ENCODE measurements at regions not wholly inside any gene's neighbourhood (a gene's known extent, or its start where the extent isn't known, plus 50 kb on each side); places are given as distances from the start of the nearest gene placed in this dataset.

DNA sequence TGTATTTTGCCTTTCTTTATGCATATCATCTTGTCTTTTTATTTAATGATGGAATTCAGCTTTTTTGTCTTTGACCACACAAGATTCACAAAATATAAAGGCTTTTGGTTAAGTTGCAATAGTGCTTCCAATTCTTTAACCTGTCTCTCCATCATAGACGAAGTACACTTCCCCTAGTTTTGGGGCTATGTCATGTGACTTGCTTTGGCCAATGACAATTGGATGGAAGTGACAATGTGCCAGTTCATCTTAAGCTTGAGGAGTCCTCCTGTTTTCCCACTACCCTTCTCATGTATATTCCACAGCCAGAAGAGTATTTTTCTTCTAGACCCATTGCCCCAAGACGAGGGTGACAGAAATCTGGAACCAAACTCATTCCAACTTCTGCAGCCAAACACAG lies 419.6 kb upstream of the BRINP3 start:
- Histone ChIP-seq H4K20me1 (ENCODE audit: low read depth) (no peaks in the 10 kb centered on the region), H3K27me3 (no peaks in the 10 kb centered on the region), H3K27ac (no peak overlapping the region), H3F3A (ENCODE audit: low read depth) (no peaks in the 10 kb centered on the region), H3K36me3 (no peaks in the 10 kb centered on the region), H3K4me2 (no peak overlapping the region), H3K9me3 (ENCODE audit: low read depth) (no peaks in the 10 kb centered on the region), H3K4me3 (no peak overlapping the region), H3K9ac (no peak overlapping the region), H2AFZ (replicated peaks) (no peak overlapping the region), H3K79me2 (ENCODE audit: low read depth) (no peaks in the 10 kb centered on the region), H3K4me1 (no peaks in the 10 kb centered on the region)
- Mint-ChIP-seq H3K36me3 (no peaks in the 10 kb centered on the region), H3K27me3 (ENCODE audit: insufficient read depth, low read depth) (no peaks in the 10 kb centered on the region), H3K4me1 (peaks cover 8% of the 10 kb centered on the region), H3K27ac (no peak overlapping the region), H3K9me3 (no peaks in the 10 kb centered on the region), H3K4me3 (no peak overlapping the region)
- no peak for DNase-seq (ENCODE audit: low spot score)
- TF ChIP-seq EZH2phosphoT487 (IDR thresholded peaks at IDR 0.05) (no peak), EZH2 (IDR thresholded peaks at IDR 0.05) (no peak)
- TF ChIP-seq, protein P1, sequence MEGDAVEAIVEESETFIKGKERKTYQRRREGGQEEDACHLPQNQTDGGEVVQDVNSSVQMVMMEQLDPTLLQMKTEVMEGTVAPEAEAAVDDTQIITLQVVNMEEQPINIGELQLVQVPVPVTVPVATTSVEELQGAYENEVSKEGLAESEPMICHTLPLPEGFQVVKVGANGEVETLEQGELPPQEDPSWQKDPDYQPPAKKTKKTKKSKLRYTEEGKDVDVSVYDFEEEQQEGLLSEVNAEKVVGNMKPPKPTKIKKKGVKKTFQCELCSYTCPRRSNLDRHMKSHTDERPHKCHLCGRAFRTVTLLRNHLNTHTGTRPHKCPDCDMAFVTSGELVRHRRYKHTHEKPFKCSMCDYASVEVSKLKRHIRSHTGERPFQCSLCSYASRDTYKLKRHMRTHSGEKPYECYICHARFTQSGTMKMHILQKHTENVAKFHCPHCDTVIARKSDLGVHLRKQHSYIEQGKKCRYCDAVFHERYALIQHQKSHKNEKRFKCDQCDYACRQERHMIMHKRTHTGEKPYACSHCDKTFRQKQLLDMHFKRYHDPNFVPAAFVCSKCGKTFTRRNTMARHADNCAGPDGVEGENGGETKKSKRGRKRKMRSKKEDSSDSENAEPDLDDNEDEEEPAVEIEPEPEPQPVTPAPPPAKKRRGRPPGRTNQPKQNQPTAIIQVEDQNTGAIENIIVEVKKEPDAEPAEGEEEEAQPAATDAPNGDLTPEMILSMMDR (IDR thresholded peaks at IDR 0.05), result no peak

DNA sequence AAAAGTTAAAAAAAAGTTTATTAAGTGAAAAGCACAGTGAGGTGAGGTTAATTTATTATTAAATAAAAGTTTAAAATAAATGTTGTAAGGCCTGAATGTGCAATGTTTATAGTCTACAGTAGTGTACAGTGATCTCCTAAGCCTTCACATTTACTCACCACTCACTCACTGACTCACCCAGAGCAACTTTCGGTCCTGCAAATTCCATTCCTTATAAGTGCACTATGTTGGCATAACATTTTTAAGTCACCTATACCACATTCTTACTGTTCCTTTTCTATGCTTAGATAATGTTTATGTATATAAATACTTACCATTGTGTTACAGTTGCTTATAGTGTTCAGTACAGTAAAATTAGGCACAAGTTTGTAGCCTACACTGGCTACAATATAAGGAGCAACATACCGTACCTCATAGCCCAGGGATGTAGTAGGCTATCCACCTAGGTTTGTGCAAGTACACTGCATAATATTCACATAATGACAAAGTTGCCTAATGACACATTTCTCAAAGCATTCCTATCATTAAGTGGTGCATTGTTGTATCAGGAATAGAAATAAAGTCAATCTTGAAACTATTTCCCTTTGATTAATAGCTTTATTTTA lies 426.5 kb upstream of the BRINP3 start:
- H3K4me3 ChIP-seq, result no peak overlapping the region
- Mint-ChIP-seq H3K9me3 (no peaks in the 10 kb centered on the region), H3K27ac (no peak overlapping the region), H3K4me1 (no peaks in the 10 kb centered on the region), H3K36me3 (no peaks in the 10 kb centered on the region), H3K27me3 (ENCODE audit: insufficient read depth, low read depth) (no peaks in the 10 kb centered on the region), H3K4me3 (no peak overlapping the region)
- H2AFZ ChIP-seq (replicated peaks), result no peak overlapping the region
- no peak for TF ChIP-seq EZH2 (IDR thresholded peaks at IDR 0.05)
- H3K4me1 ChIP-seq, result no peaks in the 10 kb centered on the region
- no peak overlapping the region for H3K4me2 ChIP-seq
- H3K27me3 ChIP-seq, result no peaks in the 10 kb centered on the region
- no peaks in the 10 kb centered on the region for H3K9me3 ChIP-seq (ENCODE audit: low read depth)
- no peaks in the 10 kb centered on the region for H3K36me3 ChIP-seq
- H3F3A ChIP-seq (ENCODE audit: low read depth), result no peaks in the 10 kb centered on the region
- no peaks in the 10 kb centered on the region for H4K20me1 ChIP-seq (ENCODE audit: low read depth)
- no peak for DNase-seq (ENCODE audit: low spot score)
- H3K79me2 ChIP-seq (ENCODE audit: low read depth), result no peaks in the 10 kb centered on the region
- no peak overlapping the region for H3K27ac ChIP-seq
- H3K9ac ChIP-seq, result no peak overlapping the region

DNA sequence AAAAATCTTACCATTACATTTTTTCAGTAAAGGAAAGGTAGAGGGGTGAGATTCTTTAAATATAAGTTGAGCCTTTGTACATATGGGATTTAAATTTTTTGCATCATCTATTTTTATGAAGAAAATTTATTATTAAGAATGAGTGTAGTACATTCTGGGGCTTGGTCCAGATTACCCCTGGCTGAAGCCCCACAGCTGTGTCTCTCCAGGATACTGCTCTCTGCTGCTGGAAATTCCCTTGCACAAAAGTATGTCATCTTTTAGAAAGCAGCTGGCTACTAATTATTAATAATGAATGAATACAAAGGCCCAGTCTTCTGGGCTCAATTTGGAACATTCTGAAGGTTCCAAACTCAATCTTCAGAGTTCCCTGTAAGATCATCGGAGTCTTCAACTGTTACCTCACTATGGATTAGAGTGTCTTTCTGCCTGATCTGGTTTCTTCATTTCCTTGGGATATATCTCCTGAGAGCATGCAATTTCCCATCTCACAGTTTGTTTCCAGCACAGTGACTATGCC lies 428.6 kb upstream of the BRINP3 start:
- Mint-ChIP-seq H3K4me3 (no peak overlapping the region), H3K27me3 (ENCODE audit: insufficient read depth, low read depth) (no peaks in the 10 kb centered on the region), H3K4me1 (no peaks in the 10 kb centered on the region), H3K9me3 (no peaks in the 10 kb centered on the region), H3K36me3 (no peaks in the 10 kb centered on the region), H3K27ac (no peak overlapping the region)
- Histone ChIP-seq H3K9ac (no peak overlapping the region), H3K4me1 (no peaks in the 10 kb centered on the region), H3K27me3 (no peaks in the 10 kb centered on the region), H2AFZ (replicated peaks) (no peak overlapping the region), H3K9me3 (ENCODE audit: low read depth) (no peaks in the 10 kb centered on the region), H3F3A (ENCODE audit: low read depth) (no peaks in the 10 kb centered on the region), H4K20me1 (ENCODE audit: low read depth) (no peaks in the 10 kb centered on the region), H3K4me3 (no peak overlapping the region), H3K36me3 (no peaks in the 10 kb centered on the region), H3K27ac (no peak overlapping the region), H3K4me2 (no peak overlapping the region), H3K79me2 (ENCODE audit: low read depth) (no peaks in the 10 kb centered on the region)
- TF ChIP-seq EZH2 (IDR thresholded peaks at IDR 0.05) (no peak), EZH2phosphoT487 (IDR thresholded peaks at IDR 0.05) (no peak)
- TF ChIP-seq, protein P1 (IDR thresholded peaks at IDR 0.05), result no peak
- no peak for DNase-seq (ENCODE audit: low spot score)

DNA sequence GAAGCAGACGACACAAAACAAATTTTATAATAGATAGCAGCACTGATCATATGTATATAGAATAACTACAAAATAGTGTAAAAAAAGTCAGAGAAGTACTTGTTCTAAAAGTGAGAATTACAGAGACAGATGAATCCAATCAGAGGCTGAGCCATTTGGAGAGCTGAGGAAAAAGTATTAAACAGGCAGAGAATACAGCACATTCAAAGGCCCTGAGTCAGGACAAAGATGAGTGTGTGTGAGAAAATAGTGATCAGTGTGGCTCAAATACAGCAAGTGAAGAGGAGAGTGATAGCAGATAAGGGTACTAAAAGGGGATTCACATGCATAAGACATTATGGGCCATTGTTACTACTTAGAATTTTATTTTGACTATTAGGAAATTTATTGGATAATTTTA lies 430.6 kb upstream of the BRINP3 start:
- Mint-ChIP-seq H3K9me3 (no peaks in the 10 kb centered on the region), H3K36me3 (no peaks in the 10 kb centered on the region), H3K4me3 (no peak overlapping the region), H3K4me1 (no peaks in the 10 kb centered on the region), H3K27me3 (ENCODE audit: insufficient read depth, low read depth) (no peaks in the 10 kb centered on the region), H3K27ac (no peak overlapping the region)
- Histone ChIP-seq H3K4me3 (no peak overlapping the region), H3K4me2 (no peak overlapping the region), H3K9ac (no peak overlapping the region), H3K27ac (no peak overlapping the region), H3F3A (ENCODE audit: low read depth) (no peaks in the 10 kb centered on the region), H3K27me3 (no peaks in the 10 kb centered on the region), H3K36me3 (no peaks in the 10 kb centered on the region), H3K9me3 (ENCODE audit: low read depth) (no peaks in the 10 kb centered on the region), H2AFZ (replicated peaks) (no peak overlapping the region), H3K79me2 (ENCODE audit: low read depth) (no peaks in the 10 kb centered on the region), H3K4me1 (no peaks in the 10 kb centered on the region), H4K20me1 (ENCODE audit: low read depth) (no peaks in the 10 kb centered on the region)
- DNase-seq (ENCODE audit: low spot score), result no peak
- TF ChIP-seq EZH2phosphoT487 (IDR thresholded peaks at IDR 0.05) (no peak), EZH2 (IDR thresholded peaks at IDR 0.05) (no peak)
- TF ChIP-seq, protein P1 (IDR thresholded peaks at IDR 0.05), result no peak
